Progenitor cell of endocrine pancreas (in vitro differentiated cells): ENCODE measurements at regions not wholly inside any gene's neighbourhood (a gene's known extent, or its start where the extent isn't known, plus 50 kb on each side); places are given as distances from the start of the nearest gene placed in this dataset.

Experiments
- DNase-seq: peaks from one replicate; pipeline ENCODE4 v3.0.0; 2021; ENCODE audit warnings: low spot score; ENCODE audit not compliant: unreplicated experiment
- H3K27ac Mint-ChIP-seq: 2 replicates; pipeline ENCODE4 v1.8.0; 2021; ENCODE audit warnings: mild to moderate bottlenecking, moderate library complexity, mixed read lengths
- H3K27me3 Mint-ChIP-seq: 2 replicates; pipeline ENCODE4 v1.8.0; 2021; ENCODE audit warnings: mixed read lengths
- H3K36me3 Mint-ChIP-seq: 2 replicates; pipeline ENCODE4 v1.8.0; 2022; ENCODE audit warnings: mixed read lengths; ENCODE audit not compliant: insufficient read depth
- H3K4me1 Mint-ChIP-seq: 2 replicates; pipeline ENCODE4 v1.8.0; 2021; ENCODE audit warnings: low read depth, mixed read lengths
- H3K4me3 Mint-ChIP-seq: 2 replicates; pipeline ENCODE4 v1.8.0; 2021; ENCODE audit warnings: low read depth, mild to moderate bottlenecking, moderate library complexity, mixed read lengths
- H3K9me3 Mint-ChIP-seq: 2 replicates; pipeline ENCODE4 v1.8.0; 2021; ENCODE audit warnings: low read depth, mixed read lengths
- CTCF ChIP-seq: fragments of 200-600 bp; sonication (generic); IDR thresholded peaks from one replicate; pipeline ENCODE4 v1.5.0; 2021; ENCODE audit warnings: antibody characterized with exemption, mild to moderate bottlenecking; ENCODE audit not compliant: unreplicated experiment

DNA sequence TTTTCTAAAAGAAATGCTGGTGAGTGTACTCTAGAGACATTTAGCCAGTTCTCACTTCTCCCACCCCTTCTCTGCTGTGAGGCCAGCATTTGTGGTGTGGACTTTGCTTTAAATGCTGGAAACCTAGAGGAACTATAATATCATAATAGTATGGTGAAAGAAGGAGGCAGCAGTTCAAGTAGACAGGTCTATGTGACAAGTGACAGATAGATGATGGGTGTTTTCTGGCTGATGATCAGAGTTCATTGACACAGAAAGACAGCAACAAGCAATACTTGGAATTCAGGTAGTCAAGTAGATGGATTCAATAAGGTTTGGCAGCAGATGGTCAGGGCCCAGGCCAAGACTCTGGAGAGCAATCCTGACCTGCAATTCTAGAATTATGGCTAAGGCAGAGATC, 317.5 kb downstream of the PCDH7 start:
- H3K27ac Mint-ChIP-seq = no peak overlapping the region
- no peaks in the 10 kb centered on the region for H3K9me3 Mint-ChIP-seq
- H3K27me3 Mint-ChIP-seq = peaks cover 23% of the 10 kb centered on the region
- H3K4me1 Mint-ChIP-seq = peaks cover 20% of the 10 kb centered on the region
- no peak overlapping the region for H3K4me3 Mint-ChIP-seq
- TF ChIP-seq CTCF = no peak
- no peaks in the 10 kb centered on the region for H3K36me3 Mint-ChIP-seq
- no peak for DNase-seq

DNA sequence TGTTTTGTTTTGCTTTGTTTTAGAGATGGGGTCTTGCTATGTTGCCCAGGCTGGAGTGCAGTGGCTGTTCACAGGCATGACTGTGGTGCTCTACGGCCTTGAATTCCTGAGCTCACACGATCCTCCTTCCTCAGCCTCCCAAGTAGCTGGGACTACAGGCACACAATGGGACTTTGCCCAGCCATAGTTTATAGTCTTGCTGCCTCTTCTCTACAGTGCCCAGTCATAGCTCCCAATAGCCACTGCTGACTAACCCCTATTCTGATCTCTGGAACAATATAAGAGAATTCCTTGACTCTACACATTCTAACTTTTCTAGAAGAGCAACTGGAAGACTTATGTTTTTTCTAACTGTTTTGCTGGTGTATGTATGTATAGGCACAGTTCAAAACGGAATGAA, 319.2 kb downstream of the PCDH7 start:
- H3K27me3 Mint-ChIP-seq = peaks cover 23% of the 10 kb centered on the region

GRCh38 chr4:31040106-31040505, 319.9 kb downstream of the PCDH7 start:
- DNase-seq = no peak
- no peaks in the 10 kb centered on the region for H3K36me3 Mint-ChIP-seq
- no peak overlapping the region for H3K27ac Mint-ChIP-seq

More for the DNA sequence above, 319.2 kb downstream of the PCDH7 start:
- TF ChIP-seq CTCF = no peak
- H3K36me3 Mint-ChIP-seq = no peaks in the 10 kb centered on the region
- H3K4me1 Mint-ChIP-seq = peaks cover 33% of the 10 kb centered on the region
- H3K9me3 Mint-ChIP-seq = no peaks in the 10 kb centered on the region
- DNase-seq = no peak
- no peak overlapping the region for H3K4me3 Mint-ChIP-seq
- no peak overlapping the region for H3K27ac Mint-ChIP-seq

DNA sequence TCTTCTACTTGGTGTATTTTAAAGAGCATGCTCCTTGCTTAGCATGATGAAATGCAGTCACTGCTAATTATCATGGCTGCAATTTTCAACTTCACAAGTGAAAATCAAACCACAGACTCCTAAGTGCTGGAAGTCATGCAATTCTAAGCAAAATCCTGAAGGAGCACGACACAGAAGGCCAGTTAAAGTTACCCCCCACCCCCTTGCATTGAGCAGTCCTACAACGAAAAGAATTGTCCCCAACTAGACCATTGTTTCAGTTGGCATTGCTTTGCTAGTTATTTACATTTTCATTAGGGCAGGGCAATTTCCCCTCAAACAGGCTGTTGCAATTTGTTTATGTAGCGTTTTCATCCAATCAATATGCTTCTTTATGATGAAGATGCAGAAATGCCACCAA, 321.2 kb downstream of the PCDH7 start:
- Mint-ChIP-seq H3K9me3 (no peaks in the 10 kb centered on the region), H3K4me3 (no peak overlapping the region), H3K4me1 (peaks cover 39% of the 10 kb centered on the region), H3K27ac (no peak overlapping the region), H3K36me3 (no peaks in the 10 kb centered on the region), H3K27me3 (peaks cover 23% of the 10 kb centered on the region)
- TF ChIP-seq CTCF = no peak
- no peak for DNase-seq

More at GRCh38 chr4:31040106-31040505, 319.9 kb downstream of the PCDH7 start:
- no peak overlapping the region for H3K4me3 Mint-ChIP-seq
- H3K27me3 Mint-ChIP-seq = peaks cover 23% of the 10 kb centered on the region
- peaks cover 35% of the 10 kb centered on the region for H3K4me1 Mint-ChIP-seq
- TF ChIP-seq CTCF = no peak
- no peaks in the 10 kb centered on the region for H3K9me3 Mint-ChIP-seq

DNA sequence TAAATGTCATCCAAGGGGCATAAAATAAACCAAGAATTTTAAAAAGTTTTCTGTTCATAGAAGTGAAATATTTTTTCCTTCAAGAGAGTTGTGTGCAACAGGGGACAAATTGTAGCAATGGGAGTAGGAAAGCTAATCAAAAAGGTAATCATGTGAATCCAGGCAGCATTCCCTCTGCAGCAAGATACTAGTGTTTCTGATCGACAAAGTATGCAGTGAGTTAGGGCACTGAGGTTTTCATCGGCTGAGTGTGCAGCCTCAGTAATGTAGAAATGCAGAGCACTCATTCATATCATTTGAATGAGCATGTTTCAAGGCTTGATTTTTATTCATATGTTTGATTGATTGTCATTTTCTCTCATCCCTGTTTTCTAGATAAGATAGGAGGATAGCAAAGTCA, 321.7 kb downstream of the PCDH7 start:
- H3K27ac Mint-ChIP-seq = no peak overlapping the region
- H3K4me3 Mint-ChIP-seq = no peak overlapping the region
- H3K36me3 Mint-ChIP-seq = no peaks in the 10 kb centered on the region

More for the DNA sequence above, 321.7 kb downstream of the PCDH7 start:
- Mint-ChIP-seq H3K27me3 (peaks cover 20% of the 10 kb centered on the region), H3K4me1 (peaks cover 39% of the 10 kb centered on the region), H3K9me3 (no peaks in the 10 kb centered on the region)
- no peak for TF ChIP-seq CTCF
- DNase-seq = no peak
